Choroid plexus epithelial cell (primary cell): ENCODE measurements at regions not wholly inside any gene's neighbourhood (a gene's known extent, or its start where the extent isn't known, plus 50 kb on each side); places are given as distances from the start of the nearest gene placed in this dataset.

ENCODE experiments used
- DNase-seq: peaks from one replicate; pipeline ENCODE4 v3.0.0-alpha.2; 2010; ENCODE audit warnings: low read depth
- H3K4me3 ChIP-seq: 2 replicates; pipeline ENCODE4 v1.5.1; 2011; ENCODE audit warnings: low read depth, mild to moderate bottlenecking, control low read depth, low read length, moderate library complexity
- TF ChIP-seq, protein P1 (sequence below): conservative IDR thresholded peaks from 2 replicates; pipeline ENCODE4 v1.5.1; 2011; ENCODE audit warnings: low read depth, mild to moderate bottlenecking, control low read depth, inconsistent platforms, low read length, moderate library complexity

DNA sequence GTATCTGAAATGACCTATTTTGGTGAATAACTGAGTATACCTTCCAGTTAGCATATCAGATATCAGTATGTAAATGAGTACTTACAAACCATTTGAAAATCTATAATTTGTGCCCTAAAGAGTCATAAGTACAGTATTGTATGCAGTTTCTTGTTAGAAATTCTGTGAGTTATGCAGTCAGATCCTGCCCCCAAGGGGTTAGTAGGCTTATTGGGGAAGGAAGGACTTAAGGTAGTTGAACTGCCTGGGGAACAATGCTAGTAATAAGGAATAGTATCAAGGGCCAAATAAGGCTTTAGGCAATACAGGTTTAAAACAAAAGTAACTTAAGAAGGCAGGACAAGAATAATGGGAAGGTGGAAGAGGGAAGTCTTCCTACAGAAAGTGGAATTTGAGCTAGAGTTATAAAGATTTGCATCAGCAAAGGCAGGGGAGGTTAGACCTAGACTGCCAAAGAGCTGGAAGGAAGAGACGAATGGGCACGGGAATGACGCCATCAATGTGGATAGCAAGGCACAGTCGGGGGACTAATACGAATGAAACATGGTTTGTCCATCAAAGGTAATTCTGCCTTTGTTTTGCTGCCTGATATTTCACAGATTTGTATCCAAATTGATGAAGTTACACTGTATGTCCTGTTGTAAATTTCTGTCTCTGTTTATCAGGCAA, 182.9 kb upstream of the DPYD start:
- TF ChIP-seq, protein P1, sequence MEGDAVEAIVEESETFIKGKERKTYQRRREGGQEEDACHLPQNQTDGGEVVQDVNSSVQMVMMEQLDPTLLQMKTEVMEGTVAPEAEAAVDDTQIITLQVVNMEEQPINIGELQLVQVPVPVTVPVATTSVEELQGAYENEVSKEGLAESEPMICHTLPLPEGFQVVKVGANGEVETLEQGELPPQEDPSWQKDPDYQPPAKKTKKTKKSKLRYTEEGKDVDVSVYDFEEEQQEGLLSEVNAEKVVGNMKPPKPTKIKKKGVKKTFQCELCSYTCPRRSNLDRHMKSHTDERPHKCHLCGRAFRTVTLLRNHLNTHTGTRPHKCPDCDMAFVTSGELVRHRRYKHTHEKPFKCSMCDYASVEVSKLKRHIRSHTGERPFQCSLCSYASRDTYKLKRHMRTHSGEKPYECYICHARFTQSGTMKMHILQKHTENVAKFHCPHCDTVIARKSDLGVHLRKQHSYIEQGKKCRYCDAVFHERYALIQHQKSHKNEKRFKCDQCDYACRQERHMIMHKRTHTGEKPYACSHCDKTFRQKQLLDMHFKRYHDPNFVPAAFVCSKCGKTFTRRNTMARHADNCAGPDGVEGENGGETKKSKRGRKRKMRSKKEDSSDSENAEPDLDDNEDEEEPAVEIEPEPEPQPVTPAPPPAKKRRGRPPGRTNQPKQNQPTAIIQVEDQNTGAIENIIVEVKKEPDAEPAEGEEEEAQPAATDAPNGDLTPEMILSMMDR = peak; percentile 40
- DNase-seq = peak; percentile 70
- H3K4me3 ChIP-seq = no peak overlapping the region

DNA sequence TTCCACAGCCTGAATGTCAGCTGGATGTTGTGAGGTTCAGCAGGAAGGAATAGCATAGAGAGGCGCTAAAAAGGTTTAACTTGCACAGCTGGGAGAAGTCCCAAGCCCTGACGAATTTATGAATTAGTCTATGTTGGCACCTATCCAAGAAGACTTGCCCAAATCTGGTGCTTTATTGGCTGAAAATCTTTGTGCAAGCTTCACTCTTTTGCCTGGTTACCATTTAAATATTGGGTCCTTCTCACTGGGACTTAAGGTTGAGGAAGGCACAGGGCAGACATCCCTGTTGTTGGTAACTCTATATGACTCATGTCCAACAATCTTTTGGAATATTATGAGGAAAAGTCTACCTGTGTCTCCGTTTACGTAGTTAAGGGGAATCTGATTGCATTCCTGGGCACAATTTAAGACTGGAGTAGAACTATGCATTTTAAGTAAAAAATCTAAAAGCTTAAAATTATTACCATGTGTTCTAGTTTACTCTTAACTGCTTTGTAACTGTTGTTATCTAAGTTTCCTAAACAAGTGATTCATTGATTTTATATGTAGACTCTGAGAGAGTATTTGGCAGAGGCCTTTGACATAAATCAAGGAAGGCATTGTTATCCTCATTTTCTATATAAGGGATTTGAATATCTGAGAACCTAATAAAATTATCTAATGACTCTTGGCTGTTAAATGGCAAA, 181.7 kb upstream of the DPYD start:
- TF ChIP-seq, protein P1 = no peak
- DNase-seq = peak; percentile 45
- no peak overlapping the region for H3K4me3 ChIP-seq

DNA sequence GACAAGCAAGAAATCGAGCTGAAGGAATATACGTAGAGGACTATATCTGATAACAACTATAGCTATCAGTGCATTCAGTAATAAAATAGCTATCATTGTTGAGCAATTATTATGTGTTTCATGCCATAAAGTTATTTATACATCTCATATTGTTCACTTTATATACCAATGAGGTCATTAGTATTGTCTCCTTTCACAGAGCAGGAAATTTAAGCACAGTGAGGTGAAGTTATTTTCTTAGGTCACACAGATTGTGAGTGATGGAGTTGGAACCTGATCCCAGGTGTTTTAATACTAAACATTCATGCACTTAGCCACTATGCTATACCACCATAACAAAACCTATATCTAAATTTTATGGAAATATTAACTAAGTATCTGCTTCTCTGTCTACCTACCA, 180.5 kb upstream of the DPYD start:
- TF ChIP-seq, protein P1 = no peak
- no peak overlapping the region for H3K4me3 ChIP-seq
- no peak for DNase-seq

DNA sequence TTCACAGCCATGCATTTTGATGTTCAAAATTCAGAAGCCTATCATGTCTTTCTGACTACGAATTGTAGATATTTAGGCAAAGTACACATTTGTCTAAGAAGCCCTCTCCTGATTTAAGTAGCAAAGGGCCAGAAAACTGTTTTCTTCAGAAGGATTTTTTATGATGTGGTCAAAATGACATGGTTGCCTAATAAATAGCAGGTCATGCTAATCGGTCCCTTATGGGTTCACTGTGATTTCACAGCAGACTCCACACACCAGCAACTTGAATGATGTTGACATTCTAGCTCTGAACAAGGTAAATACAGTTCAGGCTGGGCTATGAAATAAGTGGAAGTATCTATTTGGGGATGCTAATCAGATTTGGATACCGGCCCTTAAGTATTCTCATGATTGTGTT, 178.7 kb upstream of the DPYD start:
- no peak overlapping the region for H3K4me3 ChIP-seq
- DNase-seq = no peak
- TF ChIP-seq, protein P1 = no peak

DNA sequence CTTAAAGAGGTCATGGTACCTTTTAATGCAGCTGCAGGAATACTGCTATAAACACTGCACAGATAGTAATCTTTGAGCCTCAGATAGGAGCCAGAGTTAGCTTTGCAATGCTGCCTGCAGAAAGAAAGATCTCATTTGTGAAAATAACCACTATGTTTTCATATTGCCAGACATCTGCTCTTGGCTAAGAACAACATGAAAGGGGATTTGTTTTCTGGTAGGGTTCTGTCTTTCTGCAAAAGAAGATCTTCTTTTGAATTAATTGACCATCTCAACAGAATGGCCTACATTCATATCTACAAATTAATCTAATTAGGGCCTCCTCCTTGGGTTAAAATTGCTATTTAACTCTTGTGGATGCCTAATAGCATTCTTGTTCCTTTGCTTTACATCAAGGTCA, 177.6 kb upstream of the DPYD start:
- no peak for DNase-seq

DNA sequence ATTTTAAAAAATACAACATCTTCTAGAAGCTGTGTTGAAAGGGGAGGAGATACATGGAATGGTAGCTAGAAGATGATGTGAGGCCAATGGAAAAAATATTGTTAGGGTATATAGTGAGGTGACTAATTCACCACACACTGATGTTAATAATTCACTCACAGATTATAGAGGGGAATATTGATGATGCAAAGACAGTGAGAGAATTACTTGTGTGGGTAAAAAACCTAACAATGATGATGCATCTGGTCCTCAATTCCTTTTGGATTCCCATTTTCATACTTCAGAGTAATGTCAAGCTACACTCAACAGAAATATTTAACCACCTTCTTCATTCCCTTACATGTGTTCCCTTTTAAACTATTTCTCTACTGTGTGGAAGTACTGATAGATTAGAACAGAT, 169.5 kb upstream of the DPYD start:
- no peak for DNase-seq
- TF ChIP-seq, protein P1 = no peak
- H3K4me3 ChIP-seq = no peak overlapping the region

More for the DNA sequence above, 177.6 kb upstream of the DPYD start:
- TF ChIP-seq, protein P1 = no peak
- no peak overlapping the region for H3K4me3 ChIP-seq

DNA sequence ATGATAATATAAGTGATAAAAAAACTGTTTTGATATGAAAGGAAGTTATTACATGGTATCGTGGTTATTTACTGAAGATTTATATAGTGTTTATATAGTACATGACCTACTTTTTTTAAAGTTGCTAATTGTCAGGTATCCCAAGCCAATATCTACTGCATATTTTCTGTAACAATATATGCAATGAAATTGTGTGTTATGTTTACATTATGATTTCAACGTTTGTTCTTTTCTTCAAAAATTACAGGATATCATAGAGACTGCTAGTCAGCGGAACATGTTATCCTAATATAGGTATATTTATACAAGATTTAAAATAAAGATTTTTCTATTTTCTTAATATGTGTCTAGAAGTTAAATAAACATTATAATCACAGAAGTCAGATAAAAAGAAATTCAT, 167.5 kb upstream of the DPYD start:
- DNase-seq = no peak
- TF ChIP-seq, protein P1 = no peak
- no peak overlapping the region for H3K4me3 ChIP-seq
